ENCODE measurements at regions not wholly inside any gene's neighbourhood (a gene's known extent, or its start where the extent isn't known, plus 50 kb on each side); places are given as distances from the start of the nearest gene placed in this dataset.
"Not testable (repeated sequence)": the region's sequence is repeated elsewhere in the genome, so short reads cannot be mapped to it uniquely, and the experiment has no call there.

- DNase-seq (ENCODE audit: low read depth) = not testable (repeated sequence)
These were observed 57.4 kb downstream of the FTHL17 start for GRCh38 chrX:31014474-31014873.

DNA sequence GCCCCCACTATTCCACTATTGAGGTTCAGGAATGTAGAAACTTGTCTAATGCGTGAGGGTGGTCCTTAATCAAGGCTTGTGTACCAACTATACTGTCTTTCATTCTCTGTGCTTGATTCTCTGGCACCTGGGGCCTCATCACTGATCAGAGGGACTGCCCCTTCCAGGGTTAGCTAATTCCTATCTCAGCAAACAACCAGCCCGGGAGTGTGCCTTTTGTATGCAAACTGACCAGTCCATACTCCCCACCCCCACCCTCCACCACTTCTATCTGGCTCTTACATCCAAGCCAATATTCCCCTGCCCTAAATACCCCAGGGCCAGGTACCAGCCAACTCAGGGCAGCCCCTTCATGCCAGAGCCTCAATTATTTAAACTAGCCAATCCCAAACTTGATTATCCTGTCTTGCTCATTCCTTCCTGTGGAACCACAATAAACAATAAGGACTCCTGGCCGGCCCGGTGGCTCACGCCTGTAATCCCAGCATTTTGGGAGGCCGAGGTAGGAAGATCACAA lies 59.3 kb downstream of the FTHL17 start:
- no peak for DNase-seq (ENCODE audit: low read depth)

- DNase-seq (ENCODE audit: low read depth) = no peak
These were observed 64.5 kb downstream of the FTHL17 start for GRCh38 chrX:31007321-31007720.

GRCh38 chrX:31006027-31006426 lies 65.8 kb downstream of the FTHL17 start:
- no peak for DNase-seq (ENCODE audit: low read depth)

DNA sequence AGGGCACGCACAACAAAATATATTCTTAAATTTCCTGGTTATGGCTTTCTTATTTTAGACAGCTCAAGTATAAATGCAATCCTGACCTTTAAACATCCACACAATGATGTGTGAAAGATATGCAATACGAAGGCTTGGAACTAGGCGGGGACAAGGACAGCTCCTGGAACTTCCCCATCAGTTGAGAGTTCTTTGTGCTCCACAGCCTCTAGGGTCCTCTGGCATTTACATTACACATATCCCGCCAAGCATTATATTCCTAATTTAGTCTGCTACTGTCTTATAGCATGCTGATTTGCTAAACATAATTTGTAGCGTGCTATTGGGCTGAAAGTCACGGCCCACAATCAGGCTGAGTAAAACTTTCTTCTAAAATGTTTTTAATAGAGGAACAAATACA lies 74.4 kb downstream of the FTHL17 start:
- no peak for DNase-seq (ENCODE audit: low read depth)

GRCh38 chrX:30995705-30996104 lies 76.1 kb downstream of the FTHL17 start:
- no peak for DNase-seq (ENCODE audit: low read depth)

- no peak for DNase-seq (ENCODE audit: low read depth)
These were observed 76.7 kb downstream of the FTHL17 start for GRCh38 chrX:30995060-30995700.

DNA sequence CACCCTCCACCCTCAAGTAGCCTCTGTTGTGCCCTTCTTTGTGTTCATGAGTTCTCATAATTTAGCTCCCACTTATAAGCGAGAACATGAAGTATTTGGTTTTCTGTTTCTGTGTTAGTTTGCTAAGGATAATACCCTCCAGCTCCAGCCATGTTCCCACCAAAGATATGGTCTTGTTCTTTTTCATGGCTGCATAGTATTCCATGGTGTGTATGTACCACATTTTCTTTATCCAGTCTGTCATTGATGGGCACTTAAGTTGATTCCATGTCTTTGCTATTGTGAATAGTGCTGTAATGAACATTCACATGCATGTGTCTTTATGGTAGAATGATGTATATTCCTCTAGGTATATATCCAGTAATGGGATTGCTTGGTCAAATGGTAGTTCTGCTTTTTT lies 77.8 kb downstream of the FTHL17 start:
- not testable (repeated sequence) for DNase-seq (ENCODE audit: low read depth)

DNA sequence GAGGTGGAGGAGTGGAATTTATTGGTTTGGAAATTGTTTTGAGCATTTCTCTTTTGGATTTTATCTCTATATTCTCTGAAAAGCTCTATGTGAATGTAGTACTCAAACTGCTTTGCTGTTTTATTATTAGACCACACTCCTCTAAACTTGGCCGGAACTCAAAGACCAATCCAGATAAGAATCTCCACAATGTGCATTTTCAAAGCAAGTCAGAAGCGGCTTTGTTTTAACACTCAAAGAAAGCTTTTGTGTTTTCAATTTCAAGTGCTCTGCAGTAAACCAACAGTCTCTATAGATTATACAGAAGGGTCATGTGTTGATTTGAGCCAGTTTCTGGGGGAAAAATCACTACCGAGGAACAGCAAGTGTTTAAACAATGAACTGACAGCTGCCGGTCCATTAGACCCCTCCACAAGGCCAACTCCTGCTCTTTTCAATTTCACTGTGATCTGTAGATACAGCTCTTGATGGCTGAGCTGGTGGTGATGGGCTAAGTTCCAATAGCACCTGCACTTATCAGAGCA lies 79.4 kb downstream of the FTHL17 start:
- DNase-seq (ENCODE audit: low read depth) = peak; percentile 3

DNA sequence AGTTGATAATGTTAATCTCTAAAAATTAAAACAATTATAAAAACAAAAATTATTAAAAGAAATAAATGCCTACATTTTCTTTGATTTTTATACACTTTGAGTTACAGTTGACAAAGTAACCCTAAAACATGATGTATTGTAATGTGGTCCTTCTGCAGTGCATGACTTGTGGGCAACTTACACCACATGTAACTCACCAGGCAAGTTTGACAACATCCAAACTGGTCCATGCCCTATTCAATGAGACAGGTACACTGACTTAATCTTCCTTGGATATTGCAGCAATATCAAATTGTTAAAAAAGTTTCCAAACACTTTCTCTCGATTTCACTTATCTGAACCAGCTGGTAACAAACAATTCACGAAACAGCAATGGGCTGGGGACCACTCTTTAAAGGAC lies 81.5 kb downstream of the FTHL17 start:
- no peak for DNase-seq (ENCODE audit: low read depth)

- no peak for DNase-seq (ENCODE audit: low read depth)
These were observed 89.4 kb downstream of the FTHL17 start for GRCh38 chrX:30982467-30982866.

- DNase-seq (ENCODE audit: low read depth) = no peak
These were observed 89.9 kb downstream of the FTHL17 start for GRCh38 chrX:30981968-30982367.

- DNase-seq (ENCODE audit: low read depth) = no peak
These were observed 90.2 kb upstream of the TAB3 start for GRCh38 chrX:30979271-30979670.

- DNase-seq (ENCODE audit: low read depth) = no peak
These were observed 86.4 kb upstream of the TAB3 start for GRCh38 chrX:30975467-30975866.

- no peak for DNase-seq (ENCODE audit: low read depth)
These were observed 84.9 kb upstream of the TAB3 start for GRCh38 chrX:30973784-30974427.

- peak; percentile 54 for DNase-seq (ENCODE audit: low read depth)
These were observed 82.9 kb upstream of the TAB3 start for GRCh38 chrX:30971774-30972603.

DNA sequence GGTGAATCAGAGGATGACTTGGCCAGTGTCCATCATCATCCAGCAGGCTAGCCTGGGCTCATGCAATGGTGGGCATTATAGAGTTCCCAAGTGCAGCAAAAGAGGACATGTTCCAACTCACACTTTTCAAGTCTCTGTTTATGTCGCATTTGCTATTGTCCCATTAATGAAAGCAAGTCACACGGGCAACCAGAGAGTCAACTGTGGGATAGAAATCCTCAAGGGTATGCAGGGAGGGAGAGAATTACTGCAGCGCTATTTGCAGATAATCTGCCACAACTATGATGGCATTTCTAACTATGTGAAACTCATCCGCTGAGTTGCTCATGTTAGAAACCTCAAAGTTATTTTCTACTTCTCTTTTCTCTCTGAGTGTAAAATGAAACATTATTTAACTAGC lies 78.5 kb upstream of the TAB3 start:
- DNase-seq (ENCODE audit: low read depth) = no peak

- no peak for DNase-seq (ENCODE audit: low read depth)
These were observed 76.7 kb upstream of the TAB3 start for GRCh38 chrX:30965767-30966166.

- no peak for DNase-seq (ENCODE audit: low read depth)
These were observed 72.5 kb upstream of the TAB3 start for GRCh38 chrX:30961387-30962174.

- DNase-seq (ENCODE audit: low read depth) = peak; percentile 52
These were observed 68.7 kb upstream of the TAB3 start for GRCh38 chrX:30957753-30958152.

DNA sequence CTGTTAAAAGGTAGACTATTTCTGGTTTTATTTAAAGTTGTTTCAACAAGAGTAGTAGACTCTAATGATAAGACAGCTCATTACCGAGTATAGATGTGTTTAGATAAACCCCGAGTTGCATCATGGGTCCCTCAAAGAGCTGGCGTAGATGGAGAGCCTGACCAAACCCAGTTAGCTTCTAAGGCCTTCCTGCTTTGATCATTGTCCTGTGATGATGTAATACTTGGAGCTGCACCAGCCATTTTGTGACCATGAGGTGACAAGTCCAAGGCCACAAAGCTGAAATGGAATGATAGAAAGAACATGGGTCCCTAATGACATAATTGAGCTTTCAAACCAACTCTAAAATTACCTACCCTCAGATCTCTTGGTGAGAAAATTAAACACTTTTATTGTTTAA lies 66.6 kb upstream of the TAB3 start:
- no peak for DNase-seq (ENCODE audit: low read depth)

DNA sequence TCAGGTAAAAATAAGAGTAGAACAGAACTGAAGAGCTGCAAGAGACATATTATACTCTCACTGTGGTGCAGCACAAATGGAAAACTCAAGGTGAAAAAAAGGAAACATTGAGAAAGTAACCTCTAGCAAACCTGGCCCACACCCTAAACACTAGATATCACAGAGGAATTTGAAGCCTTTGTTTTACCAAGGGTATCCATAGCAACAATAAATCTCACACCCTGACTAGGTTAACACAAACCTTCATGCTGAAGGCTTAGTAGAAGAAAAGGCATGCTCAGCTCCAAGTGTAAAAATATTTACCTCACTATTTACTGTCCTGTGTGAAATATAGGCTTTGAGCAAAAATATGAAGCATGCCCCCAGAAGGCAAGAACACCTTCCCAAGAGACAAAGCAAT lies 61.9 kb upstream of the TAB3 start:
- no peak for DNase-seq (ENCODE audit: low read depth)

Data from iris pigment epithelial cell (primary cell).